GM11168 (cell line): ENCODE measurements at regions not wholly inside any gene's neighbourhood (a gene's known extent, or its start where the extent isn't known, plus 50 kb on each side); places are given as distances from the start of the nearest gene placed in this dataset.

Experiments
- in situ Hi-C: fragments of 300-500 bp; cut with MboI; formaldehyde crosslinking; loops from one replicate; pipeline ENCODE4 v1.12.0; 2022; ENCODE audit warnings: low sequenced_read_pairs; ENCODE audit not compliant: unreplicated experiment

DNA sequence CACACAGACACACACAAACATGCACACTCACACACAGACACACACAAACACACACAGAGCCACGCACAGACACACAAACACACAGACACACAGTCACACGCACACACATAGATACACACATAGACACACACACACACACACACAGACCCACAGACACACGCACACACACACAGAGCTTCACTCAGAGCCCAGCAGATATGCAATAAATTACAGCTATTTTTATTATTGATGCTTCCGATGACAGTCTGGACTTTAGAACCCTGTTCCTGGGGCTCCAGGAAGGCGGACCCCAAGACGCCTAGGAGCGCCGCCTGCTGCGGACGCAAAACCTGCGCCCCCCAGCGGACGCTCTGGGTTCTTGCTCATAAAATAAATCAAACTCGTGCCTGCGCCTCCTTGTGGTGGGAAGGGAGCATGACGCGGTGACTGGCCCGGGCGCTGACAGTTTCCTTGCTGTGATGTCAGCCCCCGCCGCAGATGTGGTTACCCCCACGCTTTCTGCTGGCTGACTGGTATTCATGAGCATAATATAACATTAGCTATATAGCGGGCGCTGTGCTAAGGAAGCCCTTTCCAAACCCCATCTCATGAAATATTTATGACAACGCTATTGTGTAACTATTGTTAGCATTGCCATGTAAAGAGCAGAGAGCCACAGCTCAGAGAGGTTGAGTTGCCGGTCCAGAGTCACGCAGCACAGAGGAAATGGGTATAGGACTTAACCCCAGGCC, 64.4 kb upstream of the TM9SF2 start:
- in situ Hi-C loops: loop anchor here (5.0 kb wide), 2 partner anchors 50 to 170 kb away; no protein-coding TSS in a partner anchor

- in situ Hi-C loops: loop anchor here (5.0 kb wide), 2 partner anchors 52 to 172 kb away; no protein-coding TSS in a partner anchor
Measured at GRCh38 chr13:99439048-99439447, 62.2 kb upstream of the TM9SF2 start.

DNA sequence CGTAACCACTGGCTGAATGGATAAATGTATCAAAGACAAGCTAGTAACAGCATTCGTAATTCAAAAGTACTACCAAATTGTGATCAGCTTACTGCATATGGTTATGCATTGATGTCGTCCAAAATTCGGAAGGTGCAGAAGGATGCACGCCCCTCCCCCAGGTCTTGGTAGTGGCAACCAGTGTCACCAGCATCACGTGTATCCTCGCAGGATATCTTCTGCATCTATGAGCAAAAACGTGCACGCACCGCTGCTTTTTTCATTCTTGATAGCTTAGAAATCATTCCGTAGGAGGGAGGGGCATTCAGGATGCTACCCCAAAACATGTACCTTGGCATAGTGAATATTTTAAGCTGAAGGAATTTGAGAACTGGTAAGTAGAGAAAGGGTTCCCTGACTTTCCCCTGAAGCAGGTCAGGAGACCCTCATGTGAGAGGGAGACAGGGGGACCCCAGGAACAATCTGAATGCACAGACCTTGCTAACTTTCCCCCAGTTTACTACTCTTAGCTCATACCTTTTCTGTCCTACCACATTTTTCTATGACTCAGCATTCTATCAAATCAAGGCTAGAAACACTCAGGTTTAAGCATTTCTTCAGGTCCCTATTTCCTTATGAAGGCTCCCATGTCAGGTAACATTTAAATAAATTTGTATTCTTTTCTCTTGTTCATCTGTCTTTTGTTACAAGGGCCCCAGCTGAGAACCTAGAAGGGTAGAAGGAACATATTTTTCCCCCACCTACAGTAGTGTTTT, 61.2 kb upstream of the TM9SF2 start:
- in situ Hi-C loops: loop anchor here (5.0 kb wide), 2 partner anchors 53 to 173 kb away; no protein-coding TSS in a partner anchor

DNA sequence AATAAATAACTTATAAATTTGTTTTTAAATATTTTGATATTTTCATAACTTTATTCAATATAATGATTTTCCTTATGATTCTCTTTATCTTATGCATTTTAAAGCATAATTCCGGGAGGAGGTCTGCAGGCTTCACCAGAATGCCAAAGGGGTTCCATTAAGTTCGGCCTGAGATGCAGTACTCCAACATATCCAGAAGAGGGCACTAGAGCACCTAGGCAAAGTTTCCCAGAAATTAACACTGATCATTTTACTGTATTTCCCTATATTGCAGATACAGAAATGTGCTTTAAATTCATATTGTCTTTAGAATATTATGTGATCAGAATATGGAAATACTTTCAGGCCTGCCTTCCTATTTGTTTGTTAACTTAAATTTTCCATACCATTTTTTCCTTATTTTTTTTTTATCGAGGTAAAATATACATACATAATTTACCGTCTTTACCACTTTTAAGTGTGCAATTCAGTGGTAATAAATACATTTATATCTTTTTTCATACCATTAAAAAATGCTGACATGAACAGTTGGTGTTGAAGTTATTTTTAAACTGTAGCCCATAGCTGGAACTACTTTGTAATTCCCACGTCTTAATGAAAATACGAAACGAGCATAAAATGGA, 58.9 kb upstream of the TM9SF2 start:
- in situ Hi-C loops: no loop called here

- in situ Hi-C loops: no loop called here
Measured at GRCh38 chr13:99446242-99446641, 55.0 kb upstream of the TM9SF2 start.

- in situ Hi-C loops: no loop called here
Measured at GRCh38 chr13:99448546-99448945, 52.7 kb upstream of the TM9SF2 start.

- in situ Hi-C loops: no loop called here
Measured at GRCh38 chr13:99450416-99450815, 50.9 kb upstream of the TM9SF2 start.
